ENCODE measurements at regions not wholly inside any gene's neighbourhood (a gene's known extent, or its start where the extent isn't known, plus 50 kb on each side); places are given as distances from the start of the nearest gene placed in this dataset.

DNA sequence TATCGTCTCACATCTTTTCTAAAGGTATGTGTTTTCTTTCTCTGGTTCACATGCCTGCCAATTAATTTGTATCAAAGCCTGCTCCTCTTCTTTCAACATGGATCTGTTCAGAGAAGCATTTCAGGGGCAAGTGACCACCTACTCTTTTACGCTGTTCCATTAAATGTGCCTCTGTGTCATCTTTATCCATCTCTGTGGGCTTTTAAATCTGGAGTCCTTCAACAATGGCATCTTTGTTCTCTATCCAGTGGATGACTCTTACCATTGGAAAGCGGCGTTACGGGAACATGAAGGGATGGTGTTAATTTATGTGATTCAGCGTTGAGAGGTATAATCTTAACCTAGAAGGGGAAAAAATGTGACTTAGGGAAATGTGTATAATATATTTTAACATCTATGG is 92.7 kb upstream of the CFAP20DC start:
- no peak for TF ChIP-seq POLR2A (IDR thresholded peaks at IDR 0.05)
- TF ChIP-seq, protein P1, sequence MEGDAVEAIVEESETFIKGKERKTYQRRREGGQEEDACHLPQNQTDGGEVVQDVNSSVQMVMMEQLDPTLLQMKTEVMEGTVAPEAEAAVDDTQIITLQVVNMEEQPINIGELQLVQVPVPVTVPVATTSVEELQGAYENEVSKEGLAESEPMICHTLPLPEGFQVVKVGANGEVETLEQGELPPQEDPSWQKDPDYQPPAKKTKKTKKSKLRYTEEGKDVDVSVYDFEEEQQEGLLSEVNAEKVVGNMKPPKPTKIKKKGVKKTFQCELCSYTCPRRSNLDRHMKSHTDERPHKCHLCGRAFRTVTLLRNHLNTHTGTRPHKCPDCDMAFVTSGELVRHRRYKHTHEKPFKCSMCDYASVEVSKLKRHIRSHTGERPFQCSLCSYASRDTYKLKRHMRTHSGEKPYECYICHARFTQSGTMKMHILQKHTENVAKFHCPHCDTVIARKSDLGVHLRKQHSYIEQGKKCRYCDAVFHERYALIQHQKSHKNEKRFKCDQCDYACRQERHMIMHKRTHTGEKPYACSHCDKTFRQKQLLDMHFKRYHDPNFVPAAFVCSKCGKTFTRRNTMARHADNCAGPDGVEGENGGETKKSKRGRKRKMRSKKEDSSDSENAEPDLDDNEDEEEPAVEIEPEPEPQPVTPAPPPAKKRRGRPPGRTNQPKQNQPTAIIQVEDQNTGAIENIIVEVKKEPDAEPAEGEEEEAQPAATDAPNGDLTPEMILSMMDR (IDR thresholded peaks at IDR 0.05): no peak
